SJCRH30 (cell line): ENCODE measurements at regions not wholly inside any gene's neighbourhood (a gene's known extent, or its start where the extent isn't known, plus 50 kb on each side); places are given as distances from the start of the nearest gene placed in this dataset.
"Not testable (repeated sequence)": the region's sequence is repeated elsewhere in the genome, so short reads cannot be mapped to it uniquely, and the experiment has no call there.

Experiments
- DNase-seq, 2 experiments: peaks; one replicate each; pipeline ENCODE4 v3.0.0-alpha.2; 2015 to 2020
- H3K27ac ChIP-seq: fragments of 250-450 bp; sonication (Bioruptor Pico); 2 replicates; pipeline ENCODE4 v1.5.1; 2020; ENCODE audit warnings: mild to moderate bottlenecking, moderate library complexity
- H3K27me3 ChIP-seq: fragments of 250-450 bp; sonication (Bioruptor Pico); 2 replicates; pipeline ENCODE4 v1.5.1; 2020; ENCODE audit warnings: mild to moderate bottlenecking, moderate library complexity
- H3K36me3 ChIP-seq: fragments of 250-450 bp; sonication (Bioruptor Pico); 2 replicates; pipeline ENCODE4 v1.5.1; 2020; ENCODE audit warnings: mild to moderate bottlenecking, moderate library complexity
- H3K4me1 ChIP-seq: fragments of 250-450 bp; sonication (Bioruptor Pico); 2 replicates; pipeline ENCODE4 v1.5.1; 2020; ENCODE audit warnings: mild to moderate bottlenecking, moderate library complexity
- H3K4me3 ChIP-seq: fragments of 250-450 bp; sonication (Bioruptor Pico); 2 replicates; pipeline ENCODE4 v1.5.1; 2020; ENCODE audit warnings: mild to moderate bottlenecking, moderate library complexity
- H3K9me3 ChIP-seq: fragments of 250-450 bp; sonication (Bioruptor Pico); replicated peaks from 2 replicates; pipeline ENCODE4 v1.5.1; 2020; ENCODE audit warnings: mild to moderate bottlenecking, moderate library complexity

DNA sequence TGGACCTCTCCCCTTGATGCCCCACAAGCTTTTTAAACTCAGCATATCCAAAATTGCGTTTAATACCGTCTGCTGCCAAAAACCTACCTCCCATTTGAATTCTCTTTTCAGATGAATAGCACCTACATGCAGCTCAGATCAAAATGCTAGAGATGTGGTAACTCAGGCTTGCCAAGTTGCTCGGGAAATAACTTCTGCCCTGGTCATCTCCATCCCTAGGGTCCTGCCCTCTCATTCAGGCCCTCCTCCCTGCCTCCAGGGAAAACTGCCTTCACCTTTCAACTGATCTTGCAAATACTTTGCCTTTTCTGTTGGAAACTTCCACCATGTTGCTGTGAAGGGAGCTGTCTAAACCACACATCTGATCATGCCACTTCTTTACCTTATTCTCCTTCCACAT, 114.1 kb downstream of the SPRY1 start:
- Histone ChIP-seq H3K4me3 (no peak overlapping the region), H3K36me3 (no peaks in the 10 kb centered on the region), H3K27me3 (no peaks in the 10 kb centered on the region), H3K9me3 (no peaks in the 10 kb centered on the region; the same call in 1 of the 2 replicates), H3K27ac (no peak overlapping the region), H3K4me1 (peaks cover 17% of the 10 kb centered on the region)
- no peak for DNase-seq

DNA sequence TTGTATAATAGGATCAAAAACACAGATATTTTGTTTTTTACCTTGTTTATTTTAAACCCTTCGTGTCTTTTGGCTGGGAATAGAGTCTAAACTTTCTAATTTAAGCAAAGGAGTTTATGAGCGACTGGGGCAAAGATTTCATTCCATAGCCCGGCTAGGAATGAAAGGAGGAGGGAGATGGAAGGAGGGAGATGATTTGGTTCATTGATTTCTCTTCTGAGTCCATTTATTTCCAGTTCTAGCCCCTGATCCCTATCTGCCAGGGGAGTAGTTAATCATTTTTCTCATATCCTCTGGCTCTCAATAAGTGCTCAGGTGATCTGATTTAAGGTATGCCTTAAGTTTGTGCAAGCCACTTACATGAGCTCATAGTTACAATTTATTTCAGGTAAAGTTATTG, 120.0 kb downstream of the SPRY1 start:
- H3K4me1 ChIP-seq = 0 out of 2 replicates have a peak, but pooled peaks cover 6% of the 10 kb centered on the region
- no peak overlapping the region for H3K4me3 ChIP-seq
- DNase-seq = no peak
- no peaks in the 10 kb centered on the region for H3K27me3 ChIP-seq
- no peaks in the 10 kb centered on the region; the same call in 1 of the 2 replicates for H3K9me3 ChIP-seq
- no peaks in the 10 kb centered on the region for H3K36me3 ChIP-seq
- no peak overlapping the region for H3K27ac ChIP-seq

DNA sequence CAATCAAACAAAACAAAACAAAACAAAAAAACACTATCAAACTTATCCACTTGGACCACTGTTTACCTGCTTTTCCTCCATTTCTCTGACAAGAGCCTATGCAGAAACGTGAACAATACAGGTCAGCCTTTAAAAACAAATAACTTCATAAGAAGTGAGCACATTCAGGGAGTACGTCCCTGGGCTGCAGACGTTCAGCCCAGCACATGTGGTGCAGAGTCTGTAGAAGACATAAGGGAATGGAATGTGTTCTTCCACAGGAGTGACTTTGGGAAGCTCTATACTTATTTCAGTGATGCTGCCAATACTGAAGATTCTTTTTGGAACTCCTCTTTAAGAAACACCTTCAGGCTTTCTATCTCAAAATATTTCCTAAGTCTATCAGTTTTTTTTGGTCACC, 120.6 kb downstream of the SPRY1 start:
- peak in 1 of 2 experiments; percentile 9 for DNase-seq

DNA sequence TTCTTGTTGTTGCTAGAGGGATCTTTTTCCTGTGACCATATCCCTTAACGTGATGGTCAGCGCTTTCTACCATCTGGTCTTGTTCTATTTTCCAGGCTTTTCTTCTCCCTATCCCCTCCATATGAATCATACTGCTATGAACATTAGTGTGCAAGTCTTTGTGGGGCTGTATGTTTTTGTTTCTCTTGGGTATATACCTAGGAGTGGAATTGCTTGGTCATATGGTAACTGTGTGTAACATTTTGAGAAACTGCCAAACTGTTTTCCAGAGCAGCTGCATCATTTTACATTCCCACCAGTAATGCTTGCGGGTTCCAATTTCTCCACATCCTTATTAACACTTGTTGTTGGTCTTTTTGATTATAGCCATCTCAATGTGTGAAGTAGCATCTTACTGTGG, 121.4 kb downstream of the SPRY1 start:
- DNase-seq = peak in 1 of 2 experiments; percentile 15
- Histone ChIP-seq H3K4me3 (no peak overlapping the region), H3K27ac (no peak overlapping the region), H3K36me3 (no peaks in the 10 kb centered on the region), H3K27me3 (no peaks in the 10 kb centered on the region), H3K9me3 (no peaks in the 10 kb centered on the region; the same call in 1 of the 2 replicates), H3K4me1 (0 out of 2 replicates have a peak, but pooled peaks cover 6% of the 10 kb centered on the region)

More for the DNA sequence above, 120.6 kb downstream of the SPRY1 start:
- Histone ChIP-seq H3K9me3 (no peaks in the 10 kb centered on the region; the same call in 1 of the 2 replicates), H3K27me3 (no peaks in the 10 kb centered on the region), H3K4me1 (0 out of 2 replicates have a peak, but pooled peaks cover 6% of the 10 kb centered on the region), H3K27ac (no peak overlapping the region), H3K4me3 (no peak overlapping the region), H3K36me3 (no peaks in the 10 kb centered on the region)

DNA sequence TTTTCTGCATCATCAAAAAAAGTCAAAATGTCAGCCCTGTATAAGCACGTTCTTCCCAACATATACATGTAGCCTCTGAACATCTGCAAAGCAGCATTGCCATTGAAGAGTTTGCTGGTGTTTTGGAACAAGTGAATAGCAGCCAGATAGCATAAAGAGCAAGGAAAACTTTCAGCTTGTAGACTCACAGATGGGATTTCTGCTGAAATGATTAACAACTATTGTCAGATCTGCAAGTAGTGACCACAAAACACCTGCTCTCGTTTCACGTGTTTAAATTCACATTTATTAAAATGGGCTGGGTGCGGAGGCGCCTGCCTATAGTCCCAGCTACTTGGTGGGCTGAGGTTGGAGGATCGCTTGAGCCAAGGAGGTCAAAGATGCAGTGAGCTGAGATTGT, 123.7 kb downstream of the SPRY1 start:
- no peaks in the 10 kb centered on the region for H3K36me3 ChIP-seq
- 0 out of 2 replicates have a peak, but pooled peaks cover 6% of the 10 kb centered on the region for H3K4me1 ChIP-seq
- H3K27ac ChIP-seq = no peak overlapping the region
- H3K27me3 ChIP-seq = no peaks in the 10 kb centered on the region
- H3K9me3 ChIP-seq = no peaks in the 10 kb centered on the region
- H3K4me3 ChIP-seq = no peak overlapping the region
- DNase-seq = peak in 1 of 2 experiments; percentile 34

DNA sequence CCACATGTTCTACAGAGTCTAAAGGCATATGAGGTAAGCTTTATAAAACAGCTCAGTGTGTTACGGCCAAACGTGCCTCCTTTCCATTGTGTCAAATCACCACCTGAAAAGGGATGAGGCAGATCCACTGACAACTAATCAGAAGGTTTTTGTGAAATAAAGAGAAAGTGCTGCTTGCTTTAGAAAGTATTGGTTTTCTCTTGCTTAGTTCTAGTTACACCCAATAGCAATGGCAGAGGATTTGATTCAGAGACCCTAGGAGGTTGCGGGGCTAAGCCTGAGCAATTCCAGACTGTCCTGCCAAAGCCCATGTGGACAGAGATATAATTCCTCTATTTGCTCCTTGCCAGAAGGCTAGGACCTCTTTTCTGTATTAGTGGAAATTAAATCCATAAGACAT, 125.5 kb downstream of the SPRY1 start:
- Histone ChIP-seq H3K27me3 (no peaks in the 10 kb centered on the region), H3K9me3 (no peaks in the 10 kb centered on the region), H3K27ac (no peak overlapping the region), H3K36me3 (no peaks in the 10 kb centered on the region), H3K4me3 (no peak overlapping the region), H3K4me1 (0 out of 2 replicates have a peak, but pooled peaks cover 4% of the 10 kb centered on the region)
- DNase-seq = no peak

DNA sequence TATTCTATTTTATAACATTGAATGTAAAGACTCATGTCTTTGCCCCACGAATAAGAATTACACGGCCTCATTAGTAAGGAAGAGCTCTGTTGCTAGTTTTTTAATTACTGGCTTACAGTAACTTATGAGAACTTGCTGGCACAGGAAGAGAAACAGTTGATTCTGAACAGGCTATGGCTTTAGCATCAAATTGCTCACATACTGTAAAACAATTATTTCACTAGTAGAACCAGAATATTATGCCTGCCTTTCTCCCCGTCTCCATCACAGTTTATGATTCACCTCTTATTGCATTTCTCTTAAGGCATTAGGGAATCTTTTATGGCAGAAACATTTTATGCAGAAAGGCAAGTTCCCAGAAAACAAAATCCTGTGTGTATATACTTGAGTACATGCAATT, 126.1 kb downstream of the SPRY1 start:
- Histone ChIP-seq H3K4me3 (no peak overlapping the region), H3K4me1 (0 out of 2 replicates have a peak, but pooled peaks cover 4% of the 10 kb centered on the region), H3K27ac (no peak overlapping the region), H3K9me3 (no peaks in the 10 kb centered on the region), H3K27me3 (no peaks in the 10 kb centered on the region), H3K36me3 (no peaks in the 10 kb centered on the region)
- DNase-seq = no peak

DNA sequence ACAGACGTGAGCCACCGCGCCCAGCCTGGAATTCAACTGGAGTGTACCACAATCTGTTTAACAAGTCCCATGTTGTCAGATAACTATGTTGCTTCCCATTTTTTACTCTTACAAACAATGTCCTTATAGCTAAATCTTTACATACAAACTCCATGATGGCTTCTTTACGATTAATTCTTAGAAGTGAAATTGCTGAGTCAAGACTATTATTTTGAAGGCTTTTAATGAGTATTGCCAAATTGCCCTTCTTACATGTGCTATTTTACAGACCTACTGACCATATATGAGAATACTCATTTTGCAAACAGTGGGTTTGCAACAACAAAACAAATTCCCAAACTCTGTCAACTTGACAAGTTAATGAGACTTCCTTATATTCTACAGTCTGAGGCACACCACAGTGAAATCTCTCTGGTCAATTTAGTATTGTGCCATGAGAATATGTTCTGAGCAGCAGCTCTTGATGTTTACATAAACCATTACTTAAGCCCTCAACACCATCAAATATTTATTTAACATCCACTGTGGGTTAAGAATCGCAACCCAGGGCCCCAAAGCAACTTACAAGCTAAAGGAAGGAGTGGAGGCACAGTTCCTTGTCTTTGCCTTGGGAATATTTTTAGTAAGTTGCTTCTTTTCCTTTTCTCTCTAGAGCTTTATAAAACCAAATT, 128.5 kb downstream of the SPRY1 start:
- H3K4me1 ChIP-seq = 0 out of 2 replicates have a peak, but pooled peaks cover 2% of the 10 kb centered on the region
- peak in 1 of 2 experiments; percentile 17 for DNase-seq
- H3K4me3 ChIP-seq = no peak overlapping the region
- H3K27me3 ChIP-seq = no peaks in the 10 kb centered on the region
- no peaks in the 10 kb centered on the region for H3K36me3 ChIP-seq
- H3K9me3 ChIP-seq = no peaks in the 10 kb centered on the region
- H3K27ac ChIP-seq = no peak overlapping the region

DNA sequence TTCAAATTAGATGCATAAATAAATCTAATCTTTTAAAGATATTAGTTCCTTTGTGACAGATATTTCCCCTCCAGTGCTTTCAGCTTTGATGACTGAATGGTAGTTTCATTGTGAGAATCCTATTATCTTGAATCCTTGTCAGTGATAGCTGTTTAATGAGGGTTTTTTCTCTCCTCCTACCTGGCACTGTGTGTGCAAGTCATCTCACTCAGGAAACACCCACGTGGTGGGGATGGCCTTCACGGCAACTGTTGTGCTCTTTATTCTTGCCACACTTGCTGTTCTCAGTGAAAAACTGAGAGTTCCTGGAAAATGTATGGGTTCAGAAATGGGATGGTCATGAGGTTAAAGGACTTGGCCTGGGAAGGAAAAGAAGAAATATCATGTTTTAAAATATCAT, 129.9 kb downstream of the SPRY1 start:
- no peaks in the 10 kb centered on the region for H3K9me3 ChIP-seq
- H3K36me3 ChIP-seq = no peaks in the 10 kb centered on the region
- no peak overlapping the region for H3K4me3 ChIP-seq
- H3K27ac ChIP-seq = no peak overlapping the region
- H3K27me3 ChIP-seq = no peaks in the 10 kb centered on the region
- no peak for DNase-seq
- no peaks in the 10 kb centered on the region for H3K4me1 ChIP-seq

DNA sequence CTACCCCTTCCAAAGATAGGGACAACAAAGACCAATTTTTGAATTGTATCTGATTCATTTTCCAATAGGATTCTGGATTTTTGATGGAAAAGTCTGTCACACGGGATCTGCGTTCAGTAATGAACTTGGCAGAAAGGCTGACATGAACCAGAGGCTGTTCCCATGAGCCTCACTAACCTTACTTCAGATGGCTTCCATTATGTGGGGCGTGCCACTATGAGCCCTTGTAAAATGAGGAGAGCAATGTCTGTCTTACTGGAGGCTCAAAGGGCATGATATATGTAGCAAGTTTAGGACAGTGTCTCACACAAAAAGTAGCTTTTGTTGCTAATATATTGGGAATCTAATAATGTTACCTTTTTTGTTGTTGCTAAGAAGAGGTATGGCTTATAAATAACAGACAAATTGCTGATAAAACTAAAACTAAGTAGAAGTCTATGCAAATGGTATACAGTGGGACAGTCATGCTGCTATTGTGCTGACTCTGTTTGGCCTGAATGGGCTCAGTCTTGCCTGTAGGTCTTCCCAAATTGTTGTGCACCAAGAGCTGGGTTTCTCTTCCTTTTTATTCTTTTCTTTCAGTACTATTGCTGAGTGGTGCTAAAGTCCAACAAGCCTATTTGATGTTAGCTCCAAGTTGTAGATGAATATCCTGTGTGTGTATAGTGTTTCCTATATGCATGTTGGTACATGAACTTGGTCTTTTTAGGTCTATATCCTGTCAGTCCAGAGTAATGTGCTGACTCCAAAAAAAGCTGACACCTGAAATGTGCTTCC, 132.1 kb downstream of the SPRY1 start:
- Histone ChIP-seq H3K4me1 (no peaks in the 10 kb centered on the region), H3K27ac (no peak overlapping the region), H3K27me3 (no peaks in the 10 kb centered on the region), H3K36me3 (no peaks in the 10 kb centered on the region), H3K9me3 (no peaks in the 10 kb centered on the region; the same call in 1 of the 2 replicates), H3K4me3 (no peak overlapping the region)
- DNase-seq = no peak

DNA sequence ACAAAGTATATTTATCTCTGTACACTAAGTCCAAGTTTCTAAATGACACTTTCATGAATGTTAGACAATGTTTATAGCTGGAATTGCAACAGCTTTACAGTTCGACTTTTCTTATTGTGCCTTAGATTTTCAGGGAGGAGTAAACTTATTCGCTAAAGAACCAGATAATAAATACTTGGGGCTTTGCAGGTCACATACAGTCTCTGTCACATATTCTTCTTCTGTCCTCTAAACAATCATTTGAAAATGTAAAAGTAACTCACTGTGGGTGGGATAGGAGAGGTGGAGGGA, 132.6 kb downstream of the SPRY1 start:
- no peaks in the 10 kb centered on the region for H3K4me1 ChIP-seq
- no peak overlapping the region for H3K4me3 ChIP-seq
- H3K9me3 ChIP-seq = peaks cover 4% of the 10 kb centered on the region; the same call in 1 of the 2 replicates
- H3K36me3 ChIP-seq = no peaks in the 10 kb centered on the region
- H3K27ac ChIP-seq = no peak overlapping the region
- DNase-seq = no peak
- no peaks in the 10 kb centered on the region for H3K27me3 ChIP-seq

DNA sequence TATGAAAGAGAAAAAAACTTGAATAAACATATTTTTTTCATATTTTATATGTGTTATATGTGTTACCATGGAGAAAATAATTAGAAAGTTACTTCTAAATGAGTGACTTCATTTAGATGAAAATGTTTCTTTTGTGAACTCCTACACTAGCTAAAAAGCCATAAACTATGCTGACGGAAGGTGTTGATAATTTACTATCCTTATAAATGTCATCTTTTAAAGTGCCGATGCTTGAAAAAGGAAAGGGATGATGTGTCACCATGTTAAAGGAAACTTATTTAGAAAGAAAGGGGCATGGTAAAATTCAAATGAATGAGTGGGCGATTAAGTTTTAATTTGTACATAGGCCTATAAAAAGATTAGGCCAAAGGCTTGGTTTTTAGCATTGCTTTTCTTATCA, 133.8 kb downstream of the SPRY1 start:
- H3K27ac ChIP-seq = no peak overlapping the region

DNA sequence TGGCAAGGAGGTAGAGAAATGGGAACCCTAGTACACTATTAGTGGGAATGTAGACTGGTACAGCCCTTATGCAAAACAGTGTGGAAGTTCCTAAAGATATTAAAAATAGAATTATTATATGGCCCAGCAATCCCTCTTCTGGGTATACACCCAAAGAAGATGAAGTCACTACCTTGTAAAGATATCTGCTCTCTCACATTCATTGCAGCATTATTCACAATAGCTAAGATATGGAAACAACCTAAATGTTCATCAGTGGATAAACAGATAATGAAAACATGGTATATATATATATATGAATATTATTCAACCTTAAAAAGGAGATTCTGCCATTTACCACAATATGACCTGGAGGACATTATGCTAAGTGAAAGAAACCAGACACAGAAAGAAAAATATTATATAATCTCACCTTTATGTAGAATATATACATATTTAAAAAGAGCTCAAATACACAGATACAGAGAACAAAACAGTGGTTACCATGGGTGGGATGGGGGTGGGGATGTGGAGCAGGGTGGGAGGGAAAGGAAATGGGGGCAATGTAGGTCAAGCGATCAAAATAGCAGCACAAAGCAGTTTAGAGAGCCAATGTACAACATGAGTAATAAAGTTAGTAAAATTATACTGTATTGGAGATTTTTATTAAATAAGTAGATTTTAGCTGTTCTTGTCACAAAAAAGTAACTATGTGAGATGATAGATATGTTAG, 138.6 kb downstream of the SPRY1 start:
- H3K4me3 ChIP-seq = no peak overlapping the region
- no peak for DNase-seq
- no peaks in the 10 kb centered on the region for H3K4me1 ChIP-seq
- no peaks in the 10 kb centered on the region for H3K36me3 ChIP-seq
- no peaks in the 10 kb centered on the region for H3K27me3 ChIP-seq
- no peak overlapping the region for H3K27ac ChIP-seq
- peaks cover 5% of the 10 kb centered on the region; the same call in 1 of the 2 replicates for H3K9me3 ChIP-seq

More for the DNA sequence above, 133.8 kb downstream of the SPRY1 start:
- Histone ChIP-seq H3K4me3 (no peak overlapping the region), H3K27me3 (no peaks in the 10 kb centered on the region), H3K4me1 (no peaks in the 10 kb centered on the region), H3K36me3 (no peaks in the 10 kb centered on the region), H3K9me3 (peaks cover 5% of the 10 kb centered on the region; the same call in 1 of the 2 replicates)
- DNase-seq = no peak

DNA sequence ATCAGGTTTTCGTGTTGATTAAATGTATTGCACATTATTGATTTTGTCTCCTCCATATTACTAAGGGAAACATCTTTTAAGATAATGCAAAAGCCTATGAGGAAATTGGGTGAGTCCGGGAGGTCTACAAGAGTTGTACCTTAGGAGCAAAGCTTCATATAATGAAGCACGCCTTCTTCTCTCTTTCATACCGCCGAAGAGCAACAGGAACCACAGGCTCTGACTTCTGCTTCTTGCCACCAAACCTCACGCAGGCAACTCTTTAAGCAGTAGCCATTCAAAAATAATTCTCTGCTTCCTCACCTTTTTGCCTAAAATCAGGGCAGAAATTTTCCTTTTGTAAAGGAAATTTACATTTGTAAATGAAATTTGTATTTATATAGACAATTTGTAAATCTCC, 139.6 kb downstream of the SPRY1 start:
- Histone ChIP-seq H3K27ac (no peak overlapping the region), H3K4me1 (no peaks in the 10 kb centered on the region), H3K9me3 (peaks cover 5% of the 10 kb centered on the region; the same call in 1 of the 2 replicates), H3K4me3 (no peak overlapping the region), H3K36me3 (no peaks in the 10 kb centered on the region), H3K27me3 (no peaks in the 10 kb centered on the region)
- DNase-seq = no peak

DNA sequence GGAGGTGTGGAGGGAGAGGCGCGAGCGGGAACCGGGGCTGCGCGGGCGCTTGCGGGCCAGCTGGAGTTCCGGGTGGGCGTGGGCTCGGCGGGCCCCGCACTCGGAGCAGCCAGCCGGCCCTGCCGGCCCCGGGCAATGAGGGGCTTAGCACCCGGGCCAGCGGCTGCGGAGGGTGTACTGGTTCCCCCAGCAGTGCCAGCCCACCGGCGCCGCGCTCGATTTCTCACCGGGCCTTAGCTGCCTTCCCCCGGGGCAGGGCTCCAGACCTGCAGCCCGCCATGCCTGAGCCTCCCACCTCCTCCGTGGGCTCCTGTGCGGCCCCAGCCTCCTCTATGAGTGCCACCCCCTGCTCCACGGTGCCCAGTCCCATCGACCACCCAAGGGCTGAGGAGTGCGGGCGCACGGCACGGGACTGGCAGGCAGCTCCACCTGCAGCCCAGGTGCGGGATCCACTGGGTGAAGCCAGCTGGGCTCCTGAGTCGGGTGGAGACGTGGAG, 141.4 kb downstream of the SPRY1 start:
- not testable (repeated sequence) for H3K4me3 ChIP-seq, H3K9me3 ChIP-seq, H3K36me3 ChIP-seq, H3K27ac ChIP-seq, DNase-seq, H3K4me1 ChIP-seq, H3K27me3 ChIP-seq
